GM23248 (cell line): ENCODE measurements at regions not wholly inside any gene's neighbourhood (a gene's known extent, or its start where the extent isn't known, plus 50 kb on each side); places are given as distances from the start of the nearest gene placed in this dataset.

ENCODE experiments used
- DNase-seq: peaks from one replicate; pipeline ENCODE4 v3.0.0-alpha.2; 2015
- H2AFZ ChIP-seq: fragments of 200-600 bp; sonication (generic); 2 replicates; pipeline ENCODE4 v1.6.1; 2016; ENCODE audit warnings: antibody characterized with exemption
- H3F3A ChIP-seq: fragments of 200-600 bp; sonication (generic); 2 replicates; pipeline ENCODE4 v1.6.1; 2016; ENCODE audit warnings: mild to moderate bottlenecking, antibody characterized with exemption, mixed run types; ENCODE audit not compliant: insufficient read depth
- H3K27ac ChIP-seq: fragments of 200-600 bp; sonication (generic); 2 replicates; pipeline ENCODE4 v1.5.1; 2016; ENCODE audit warnings: mild to moderate bottlenecking
- H3K27me3 ChIP-seq: fragments of 200-600 bp; sonication (generic); replicated peaks from 2 replicates; pipeline ENCODE4 v1.6.1; 2016; ENCODE audit warnings: mild to moderate bottlenecking; ENCODE audit not compliant: insufficient read depth
- H3K36me3 ChIP-seq: fragments of 200-600 bp; sonication (generic); 2 replicates; pipeline ENCODE4 v1.6.1; 2016; ENCODE audit warnings: low read depth, mild to moderate bottlenecking
- H3K4me1 ChIP-seq: fragments of 200-600 bp; sonication (generic); 2 replicates; pipeline ENCODE4 v1.6.1; 2016; ENCODE audit warnings: mild to moderate bottlenecking; ENCODE audit not compliant: insufficient read depth
- H3K4me2 ChIP-seq: fragments of 200-600 bp; sonication (generic); one replicate; pipeline ENCODE4 v1.6.1; 2016; ENCODE audit warnings: mild to moderate bottlenecking; ENCODE audit not compliant: unreplicated experiment
- H3K4me3 ChIP-seq: fragments of 200-600 bp; sonication (generic); 2 replicates; pipeline ENCODE4 v1.5.1; 2016; ENCODE audit warnings: mild to moderate bottlenecking
- H3K79me2 ChIP-seq: fragments of 200-600 bp; sonication (generic); 2 replicates; pipeline ENCODE4 v1.6.1; 2016; ENCODE audit warnings: mild to moderate bottlenecking; ENCODE audit not compliant: insufficient read depth
- H3K9ac ChIP-seq: fragments of 200-600 bp; sonication (generic); 2 replicates; pipeline ENCODE4 v1.6.1; 2016; ENCODE audit warnings: mild to moderate bottlenecking
- H3K9me2 ChIP-seq: fragments of 200-600 bp; sonication (generic); 2 replicates; pipeline ENCODE4 v1.6.1; 2016; ENCODE audit warnings: mixed run types, mild to moderate bottlenecking, moderate library complexity; ENCODE audit not compliant: insufficient read depth
- H3K9me3 ChIP-seq: fragments of 200-600 bp; sonication (generic); one replicate; pipeline ENCODE4 v1.6.1; 2017; ENCODE audit warnings: low read depth
- H4K20me1 ChIP-seq: fragments of 200-600 bp; sonication (generic); 2 replicates; pipeline ENCODE4 v1.6.0; 2016; ENCODE audit not compliant: insufficient read depth
- EZH2 ChIP-seq: fragments of 200-600 bp; sonication (generic); IDR thresholded peaks from 2 replicates; pipeline ENCODE4 v1.6.1; 2018; ENCODE audit warnings: antibody characterized with exemption, mild to moderate bottlenecking; ENCODE audit not compliant: insufficient read depth, poor library complexity, severe bottlenecking
- EZH2phosphoT487 ChIP-seq: fragments of 200-600 bp; sonication (generic); IDR thresholded peaks from 2 replicates; pipeline ENCODE4 v1.6.1; 2018; ENCODE audit warnings: antibody characterized with exemption, moderate library complexity, mild to moderate bottlenecking, low read depth; ENCODE audit not compliant: insufficient read depth
- WGBS, 2 experiments: methylation state at CpG; one replicate each; pipeline ENCODE4 v1.1.6; 2015 to 2017; ENCODE audit warnings: low lambda C conversion rate in 2 of 2, low coverage in 1 of 2; ENCODE audit errors: missing lambda C conversion rate in 2 of 2; 5-methylcytosine and 5-hydroxymethylcytosine counted together
- in situ Hi-C: fragments of 300-500 bp; cut with MboI; formaldehyde crosslinking; loops from 2 replicates; pipeline ENCODE4 v1.15.0; 2020

DNA sequence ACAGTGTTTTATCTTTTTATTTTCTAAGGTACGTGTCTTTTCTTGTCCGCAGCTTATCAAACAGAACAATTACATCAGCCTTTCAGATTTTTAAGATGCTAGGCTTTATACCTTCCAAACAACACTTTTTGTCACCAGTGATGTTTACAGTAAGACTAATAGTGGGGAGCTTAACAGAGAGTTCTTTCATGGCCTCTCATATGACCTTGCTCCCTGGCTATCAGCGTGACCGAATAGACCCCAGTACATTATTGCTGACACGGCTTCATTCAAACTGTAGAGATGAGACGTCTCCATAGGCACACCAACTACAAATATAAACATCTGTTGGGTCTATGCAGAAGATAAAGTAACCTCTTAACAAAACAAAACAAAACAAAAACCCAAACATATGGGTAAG, 477.6 kb upstream of the KCNMB2 start:
- no peak overlapping the region for H2AFZ ChIP-seq
- no peak overlapping the region for H3K4me3 ChIP-seq
- in situ Hi-C loops = no loop called here
- H3K27me3 ChIP-seq = no peaks in the 10 kb centered on the region
- peaks cover 21% of the 10 kb centered on the region for H3F3A ChIP-seq
- H3K27ac ChIP-seq = no peak overlapping the region
- TF ChIP-seq EZH2phosphoT487 (no peak), EZH2 (no peak)
- DNase-seq = no peak
- peaks cover 28% of the 10 kb centered on the region for H3K4me1 ChIP-seq
- H3K9me3 ChIP-seq = no peaks in the 10 kb centered on the region
- H4K20me1 ChIP-seq = no peaks in the 10 kb centered on the region
- no peak overlapping the region for H3K4me2 ChIP-seq
- H3K9me2 ChIP-seq = no peaks in the 10 kb centered on the region
- 99% methylated on average over 6 of the region's 6 CpGs for WGBS, 2 experiments
- no peaks in the 10 kb centered on the region for H3K36me3 ChIP-seq
- no peaks in the 10 kb centered on the region for H3K79me2 ChIP-seq
- no peak overlapping the region for H3K9ac ChIP-seq

- peak; percentile 13 for DNase-seq
- Histone ChIP-seq H3K4me2 (no peak overlapping the region), H3K27me3 (no peaks in the 10 kb centered on the region), H3K4me1 (peaks cover 33% of the 10 kb centered on the region), H3K9me2 (no peaks in the 10 kb centered on the region), H3K27ac (no peak overlapping the region), H3K36me3 (no peaks in the 10 kb centered on the region), H3K79me2 (no peaks in the 10 kb centered on the region), H2AFZ (peak overlapping the region; percentile 62; the same call in 1 of the 2 replicates), H3K4me3 (no peak overlapping the region), H3F3A (peaks cover 26% of the 10 kb centered on the region), H4K20me1 (no peaks in the 10 kb centered on the region), H3K9me3 (no peaks in the 10 kb centered on the region), H3K9ac (no peak overlapping the region)
- TF ChIP-seq EZH2phosphoT487 (no peak), EZH2 (no peak)
- in situ Hi-C loops = no loop called here
Observed at GRCh38 chr3:178059119-178059518, 477.1 kb upstream of the KCNMB2 start.

DNA sequence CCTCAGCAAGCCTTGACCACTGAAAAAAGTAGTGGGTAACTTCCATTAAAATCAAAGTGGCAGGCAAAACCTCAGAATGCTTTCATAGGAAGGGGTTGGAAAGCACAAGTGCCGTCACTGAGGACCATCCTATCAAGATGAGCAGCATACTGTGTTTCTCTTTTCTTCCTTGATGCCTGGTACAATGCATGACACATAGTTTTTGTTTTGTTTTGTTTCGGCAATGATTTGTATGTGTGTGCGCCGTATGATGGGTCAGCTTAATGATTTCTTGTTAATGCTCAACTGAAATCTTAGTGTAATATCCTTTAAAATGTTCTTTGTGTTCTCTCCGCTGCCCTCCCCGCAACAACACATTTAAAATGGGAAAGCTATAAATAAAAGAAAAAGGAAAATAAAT, 476.4 kb upstream of the KCNMB2 start:
- peak; percentile 62 for DNase-seq
- no peaks in the 10 kb centered on the region for H3K9me3 ChIP-seq
- no peaks in the 10 kb centered on the region for H3K36me3 ChIP-seq
- H3K9me2 ChIP-seq = no peaks in the 10 kb centered on the region
- peak overlapping the region; percentile 62 for H2AFZ ChIP-seq
- H3K27ac ChIP-seq = peak overlapping the region; percentile 16; the same call in 1 of the 2 replicates
- WGBS, 2 experiments = 9 to 10% methylated on average over 6 of the region's 6 CpGs
- no peak for TF ChIP-seq EZH2
- H3K27me3 ChIP-seq = no peaks in the 10 kb centered on the region
- H3K4me2 ChIP-seq = peak overlapping the region; percentile 47
- H3K4me3 ChIP-seq = peak overlapping the region; percentile 64
- peaks cover 33% of the 10 kb centered on the region for H3K4me1 ChIP-seq
- H4K20me1 ChIP-seq = no peaks in the 10 kb centered on the region
- H3F3A ChIP-seq = peaks cover 27% of the 10 kb centered on the region
- in situ Hi-C loops = no loop called here
- peak overlapping the region; percentile 16; the same call in 1 of the 2 replicates for H3K9ac ChIP-seq
- no peaks in the 10 kb centered on the region for H3K79me2 ChIP-seq

DNA sequence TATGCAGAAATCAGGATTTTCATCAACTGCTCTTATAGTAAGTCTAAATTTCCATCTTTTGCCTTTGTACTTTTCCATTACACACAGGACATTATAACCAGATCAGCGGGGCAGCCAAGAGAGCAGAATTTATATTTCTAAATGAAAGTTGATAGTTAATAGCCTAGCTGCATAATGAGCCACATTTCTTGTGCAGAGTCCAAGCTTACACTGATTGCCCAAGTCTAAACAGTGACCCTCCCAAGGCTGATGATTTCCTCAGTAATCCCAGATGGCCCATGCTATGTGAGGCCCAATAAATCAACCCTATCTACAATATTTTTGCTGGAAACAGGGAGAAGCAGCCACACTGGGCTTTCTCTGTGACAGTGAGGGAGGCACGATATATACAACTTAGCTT, 475.8 kb upstream of the KCNMB2 start:
- DNase-seq = peak; percentile 66
- H3K4me2 ChIP-seq = peak overlapping the region; percentile 47
- H3K9me2 ChIP-seq = no peaks in the 10 kb centered on the region
- peak overlapping the region; percentile 64 for H3K4me3 ChIP-seq
- H3K9ac ChIP-seq = peak overlapping the region; percentile 16; the same call in 1 of the 2 replicates
- H3K4me1 ChIP-seq = peaks cover 33% of the 10 kb centered on the region
- in situ Hi-C loops = no loop called here
- no peaks in the 10 kb centered on the region for H3K79me2 ChIP-seq
- no peaks in the 10 kb centered on the region for H3K36me3 ChIP-seq
- no peaks in the 10 kb centered on the region for H4K20me1 ChIP-seq
- H3F3A ChIP-seq = peaks cover 27% of the 10 kb centered on the region
- H3K27me3 ChIP-seq = no peaks in the 10 kb centered on the region
- WGBS, 2 experiments = 9 to 13% methylated on average over 2 of the region's 2 CpGs
- H2AFZ ChIP-seq = peak overlapping the region; percentile 62
- peak overlapping the region; percentile 42 for H3K27ac ChIP-seq
- TF ChIP-seq EZH2 = no peak
- TF ChIP-seq EZH2phosphoT487 = no peak
- no peaks in the 10 kb centered on the region for H3K9me3 ChIP-seq

DNA sequence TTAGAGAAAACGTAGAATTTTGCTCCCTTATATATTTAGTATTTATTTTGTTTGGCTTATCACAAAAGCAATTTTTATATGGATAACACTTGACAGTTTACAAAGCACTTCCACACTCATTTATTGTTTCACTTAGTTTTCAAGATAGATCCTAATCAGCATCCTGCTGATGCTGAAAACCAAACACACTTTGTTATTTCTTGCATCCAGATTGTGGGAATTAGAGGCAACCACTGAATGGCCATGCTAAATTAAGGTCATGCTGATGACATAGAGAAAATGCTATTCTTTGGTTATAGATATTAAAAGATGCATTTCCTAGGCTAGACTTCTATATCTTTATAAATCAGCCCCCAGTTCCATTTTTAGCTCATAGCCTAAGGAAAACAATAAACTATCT, 474.1 kb upstream of the KCNMB2 start:
- Histone ChIP-seq H3K27ac (no peak overlapping the region), H3K9me3 (no peaks in the 10 kb centered on the region), H2AFZ (no peak overlapping the region), H3K27me3 (no peaks in the 10 kb centered on the region), H3K4me3 (no peak overlapping the region), H3K4me1 (peaks cover 33% of the 10 kb centered on the region), H3K36me3 (no peaks in the 10 kb centered on the region), H4K20me1 (no peaks in the 10 kb centered on the region), H3F3A (peaks cover 27% of the 10 kb centered on the region), H3K4me2 (no peak overlapping the region), H3K9ac (no peak overlapping the region), H3K79me2 (no peaks in the 10 kb centered on the region), H3K9me2 (no peaks in the 10 kb centered on the region)
- DNase-seq = no peak
- TF ChIP-seq EZH2 = no peak
- TF ChIP-seq EZH2phosphoT487 = no peak
- WGBS, 2 experiments = 87 to 100% methylated on average over 1 of the region's 1 CpG
- in situ Hi-C loops = no loop called here
